Peyer's patch (tissue), 4 donors: ENCODE measurements at regions not wholly inside any gene's neighbourhood (a gene's known extent, or its start where the extent isn't known, plus 50 kb on each side); places are given as distances from the start of the nearest gene placed in this dataset.

Experiments used
- DNase-seq, 3 donors: peaks; one replicate each; pipeline ENCODE4 v3.0.0-alpha.2; 2017 to 2019
- H3K27ac ChIP-seq, 4 donors: fragments of 200-600 bp; sonication (generic); one replicate each; pipeline ENCODE4 v1.5.1; 2016 to 2019
- H3K27me3 ChIP-seq, 2 donors: fragments of 200-600 bp; sonication (generic); one replicate each; pipeline ENCODE4 v1.5.1; 2019
- H3K36me3 ChIP-seq, 3 donors: fragments of 200-600 bp; sonication (generic); one replicate each; pipeline ENCODE4 v1.5.1; 2016 to 2019
- H3K4me1 ChIP-seq, 4 donors: fragments of 200-600 bp; sonication (generic); one replicate each; pipeline ENCODE4 v1.5.1; 2016 to 2019
- H3K4me3 ChIP-seq, 4 donors: fragments of 200-600 bp; sonication (generic); 1 replicate in 3 of 4; 2 replicates in 1 of 4; pipeline ENCODE4 v1.5.1; 2016 to 2019; ENCODE audit warnings: mild to moderate bottlenecking in 1 of 4
- H3K9me3 ChIP-seq, 4 donors: fragments of 200-600 bp; sonication (generic); one replicate each; pipeline ENCODE4 v1.5.1; 2016 to 2019; ENCODE audit warnings: mild to moderate bottlenecking in 1 of 4
- CTCF ChIP-seq, 6 experiments: fragments of 450-650 bp in 4 of 6; fragments of 200-600 bp in 2 of 6; sonication (generic) in 1 of 6; IDR thresholded peaks; one replicate each; pipeline ENCODE4 v1.5.1; 2017 to 2019; ENCODE audit warnings: antibody characterized with exemption in 6 of 6, mild to moderate bottlenecking in 3 of 6, moderate library complexity in 1 of 6
- POLR2A ChIP-seq, 2 donors: fragments of 450-650 bp; IDR thresholded peaks; one replicate each; pipeline ENCODE4 v1.5.1; 2017; ENCODE audit warnings: antibody characterized with exemption in 2 of 2, mild to moderate bottlenecking in 2 of 2, moderate library complexity in 2 of 2

GRCh38 chr15:62835351-62835750, 207.2 kb upstream of the TPM1 start:
- Histone ChIP-seq H3K4me1 (peaks cover 0 to 14% (median 1%) of the 10 kb centered on the region in 4 donors), H3K27ac (peak overlapping the region in 3 of 4 donors; percentile 38 to 71 (median 61)), H3K9me3 (no peaks in the 10 kb centered on the region), H3K36me3 (peaks cover 0 to 34% (median 0%) of the 10 kb centered on the region in 3 donors), H3K27me3 (no peaks in the 10 kb centered on the region), H3K4me3 (no peak overlapping the region)
- DNase-seq = no peak
- no peak for TF ChIP-seq POLR2A (IDR thresholded peaks at IDR 0.05)
- peak in 1 of 6 experiments; percentile 1 for TF ChIP-seq CTCF (IDR thresholded peaks at IDR 0.05)

GRCh38 chr15:62835762-62836161, 206.8 kb upstream of the TPM1 start:
- TF ChIP-seq POLR2A (IDR thresholded peaks at IDR 0.05) (no peak), CTCF (IDR thresholded peaks at IDR 0.05) (no peak)
- H3K9me3 ChIP-seq = no peaks in the 10 kb centered on the region
- peaks cover 0 to 14% (median 1%) of the 10 kb centered on the region in 4 donors for H3K4me1 ChIP-seq
- DNase-seq = no peak
- H3K36me3 ChIP-seq = peaks cover 0 to 38% (median 0%) of the 10 kb centered on the region in 3 donors
- H3K4me3 ChIP-seq = no peak overlapping the region
- H3K27me3 ChIP-seq = no peaks in the 10 kb centered on the region
- peak overlapping the region in 1 of 4 donors; percentile 71 for H3K27ac ChIP-seq

GRCh38 chr15:62840526-62841268, 201.8 kb upstream of the TPM1 start:
- TF ChIP-seq CTCF (IDR thresholded peaks at IDR 0.05) (no peak), POLR2A (IDR thresholded peaks at IDR 0.05) (no peak)
- peaks cover 0 to 7% (median 0%) of the 10 kb centered on the region in 4 donors for H3K4me1 ChIP-seq
- no peak for DNase-seq
- peaks cover 0 to 35% (median 0%) of the 10 kb centered on the region in 3 donors for H3K36me3 ChIP-seq
- no peaks in the 10 kb centered on the region for H3K27me3 ChIP-seq
- no peak overlapping the region for H3K4me3 ChIP-seq
- H3K27ac ChIP-seq = no peak overlapping the region
- no peaks in the 10 kb centered on the region for H3K9me3 ChIP-seq

- no peak for DNase-seq
These were observed 201.3 kb upstream of the TPM1 start for GRCh38 chr15:62841269-62841628.

GRCh38 chr15:62841891-62842559, 200.5 kb upstream of the TPM1 start:
- no peak overlapping the region for H3K4me3 ChIP-seq
- peaks cover 0 to 35% (median 0%) of the 10 kb centered on the region in 3 donors for H3K36me3 ChIP-seq
- no peaks in the 10 kb centered on the region for H3K27me3 ChIP-seq
- DNase-seq = no peak
- H3K4me1 ChIP-seq = peaks cover 0 to 6% (median 0%) of the 10 kb centered on the region in 4 donors
- H3K27ac ChIP-seq = peak overlapping the region in 2 of 4 donors; percentile 24 to 28
- no peaks in the 10 kb centered on the region for H3K9me3 ChIP-seq
- TF ChIP-seq POLR2A (IDR thresholded peaks at IDR 0.05) (no peak), CTCF (IDR thresholded peaks at IDR 0.05) (no peak)

More at GRCh38 chr15:62841269-62841628, 201.3 kb upstream of the TPM1 start:
- peaks cover 0 to 6% (median 0%) of the 10 kb centered on the region in 4 donors for H3K4me1 ChIP-seq
- H3K9me3 ChIP-seq = no peaks in the 10 kb centered on the region
- H3K36me3 ChIP-seq = peaks cover 0 to 35% (median 0%) of the 10 kb centered on the region in 3 donors
- no peak overlapping the region for H3K4me3 ChIP-seq
- TF ChIP-seq CTCF (IDR thresholded peaks at IDR 0.05) (no peak), POLR2A (IDR thresholded peaks at IDR 0.05) (no peak)
- H3K27ac ChIP-seq = no peak overlapping the region
- H3K27me3 ChIP-seq = no peaks in the 10 kb centered on the region
